OCI-LY7 (cell line): ENCODE measurements at regions not wholly inside any gene's neighbourhood (a gene's known extent, or its start where the extent isn't known, plus 50 kb on each side); places are given as distances from the start of the nearest gene placed in this dataset.

Source experiments
- BruUV-seq: library from RNA; stranded (reverse); fragments of 400-500 nt; replicated peaks from 2 replicates; lab custom pipeline; 2021; lab: Mats Ljungman, UMichigan
- CTCF ChIA-PET: fragments of 300-600 bp; sonication (Branson Sonifier 250); formaldehyde crosslinking; loops from one replicate; lab custom pipeline; 2022; ENCODE audit warnings: antibody characterized with exemption; ENCODE audit not compliant: unreplicated experiment; lab: Charles Lee
- POLR2A ChIA-PET: fragments of 300-600 bp; sonication (Branson Sonifier 250); formaldehyde crosslinking; loops from one replicate; lab custom pipeline; 2022; ENCODE audit warnings: antibody characterized with exemption; lab: Charles Lee
- DNase-seq: peaks from one replicate; pipeline ENCODE4 v3.0.0-alpha.2; 2015; ENCODE audit warnings: low spot score
- H2AFZ ChIP-seq: fragments of 200-600 bp; sonication (generic), shearing (Covaris generic); 2 replicates; pipeline ENCODE4 v1.6.1; 2014; ENCODE audit warnings: mild to moderate bottlenecking, antibody characterized with exemption, low read length, moderate library complexity
- H3K27ac ChIP-seq: fragments of 200-600 bp; sonication (generic); 2 replicates; pipeline ENCODE4 v1.5.1; 2014; ENCODE audit warnings: mixed run types, low read depth, mild to moderate bottlenecking, moderate library complexity, low read length, inconsistent platforms; ENCODE audit not compliant: poor library complexity, severe bottlenecking
- H3K36me3 ChIP-seq: fragments of 200-600 bp; sonication (generic); 2 replicates; pipeline ENCODE4 v1.6.1; 2014; ENCODE audit warnings: mild to moderate bottlenecking, antibody characterized with exemption, low read length, moderate library complexity, mixed read lengths; ENCODE audit not compliant: insufficient read depth
- H3K4me1 ChIP-seq: fragments of 200-600 bp; sonication (generic); 2 replicates; pipeline ENCODE4 v1.5.1; 2014; ENCODE audit warnings: mild to moderate bottlenecking, low read length; ENCODE audit not compliant: insufficient read depth, poor library complexity, severe bottlenecking
- H3K4me2 ChIP-seq: fragments of 200-600 bp; sonication (generic); 2 replicates; pipeline ENCODE4 v1.6.1; 2014; ENCODE audit warnings: mild to moderate bottlenecking, low read length
- H3K4me3 ChIP-seq: fragments of 200-600 bp; sonication (generic); 2 replicates; pipeline ENCODE4 v1.5.1; 2014; ENCODE audit warnings: mild to moderate bottlenecking, low read depth, low read length; ENCODE audit not compliant: poor library complexity, severe bottlenecking
- H3K79me2 ChIP-seq: fragments of 200-600 bp; sonication (generic); 2 replicates; pipeline ENCODE4 v1.6.1; 2016; ENCODE audit warnings: low read depth, mild to moderate bottlenecking, low read length, moderate library complexity, mixed read lengths; ENCODE audit not compliant: insufficient read depth
- H3K9me2 ChIP-seq: fragments of 200-600 bp; sonication (generic); 2 replicates; pipeline ENCODE4 v1.6.1; 2016; ENCODE audit warnings: mild to moderate bottlenecking, low read length, mixed read lengths; ENCODE audit not compliant: insufficient read depth
- H3K9me3 ChIP-seq: fragments of 200-600 bp; sonication (generic); 2 replicates; pipeline ENCODE4 v1.6.1; 2014; ENCODE audit warnings: mild to moderate bottlenecking, mixed run types, low read length, mixed read lengths
- H4K20me1 ChIP-seq: fragments of 200-600 bp; sonication (generic); 2 replicates; pipeline ENCODE4 v1.6.1; 2014; ENCODE audit warnings: mild to moderate bottlenecking, antibody characterized with exemption, low read length, moderate library complexity, mixed read lengths; ENCODE audit not compliant: insufficient read depth
- CTCF ChIP-seq: fragments of 200-600 bp; sonication (generic); conservative IDR thresholded peaks from 2 replicates; pipeline ENCODE4 v1.5.1; 2014; ENCODE audit warnings: mild to moderate bottlenecking, antibody characterized with exemption, low read length, moderate library complexity, mixed read lengths
- EZH2phosphoT487 ChIP-seq: fragments of 200-600 bp; sonication (generic); IDR thresholded peaks from 2 replicates; pipeline ENCODE4 v1.6.1; 2018; ENCODE audit warnings: low read depth, borderline replicate concordance, mild to moderate bottlenecking, mixed run types, antibody characterized with exemption, low read length, moderate library complexity, mixed read lengths
- intact Hi-C: fragments of 100-400 bp; cut with micrococcal nuclease; formaldehyde crosslinking; loops from one replicate; pipeline ENCODE4 v1.10.0; 2022; ENCODE audit not compliant: unreplicated experiment

- no peaks in the 10 kb centered on the region for H3K9me3 ChIP-seq
- H3K4me2 ChIP-seq, result no peak overlapping the region
- no peaks in the 10 kb centered on the region for H4K20me1 ChIP-seq
- no peaks in the 10 kb centered on the region for H3K9me2 ChIP-seq
- no TSS peak for BruUV-seq
- TF ChIP-seq CTCF, result no peak
- TF ChIP-seq EZH2phosphoT487, result no peak
- no peak for DNase-seq
- H3K79me2 ChIP-seq, result no peaks in the 10 kb centered on the region
- H2AFZ ChIP-seq, result no peak overlapping the region
- H3K36me3 ChIP-seq, result no peaks in the 10 kb centered on the region
- ChIA-PET CTCF (no interaction called here), POLR2A (interaction anchor here (0.5 to 1.1 kb wide), 3 partner anchors 9 to 1602 kb away, joined by 3 read pairs; no protein-coding TSS in a partner anchor)
- intact Hi-C loops, result no loop called here
- no peak overlapping the region for H3K4me3 ChIP-seq
- no peak overlapping the region for H3K27ac ChIP-seq
- no peaks in the 10 kb centered on the region for H3K4me1 ChIP-seq
Measured at GRCh38 chr7:52486267-52486666, 549.2 kb upstream of the POM121L12 start.

DNA sequence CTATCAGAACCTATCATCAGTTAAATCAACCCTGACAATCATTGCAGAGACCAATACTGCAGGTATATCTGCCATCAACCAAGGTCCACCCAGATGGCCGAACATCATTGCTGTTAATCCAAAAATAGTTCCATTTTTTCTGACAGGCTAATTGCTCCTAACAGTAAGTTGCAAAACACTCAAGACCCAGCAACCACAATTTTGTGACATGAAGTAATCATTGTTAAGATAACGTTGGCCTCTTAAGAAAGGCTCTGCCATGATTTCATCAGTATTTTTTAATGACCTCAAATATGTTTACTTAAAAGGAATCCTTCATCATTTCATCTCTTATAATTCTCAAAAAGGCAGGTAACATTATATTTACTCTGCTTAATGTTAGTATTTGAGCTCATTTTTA is 553.4 kb upstream of the POM121L12 start:
- H3K9me2 ChIP-seq, result no peaks in the 10 kb centered on the region
- intact Hi-C loops, result no loop called here
- no peak overlapping the region for H2AFZ ChIP-seq
- no peak overlapping the region for H3K4me3 ChIP-seq
- no peak overlapping the region for H3K27ac ChIP-seq
- no peaks in the 10 kb centered on the region for H4K20me1 ChIP-seq
- no peak for DNase-seq
- TF ChIP-seq EZH2phosphoT487, result no peak
- no peak for TF ChIP-seq CTCF
- H3K79me2 ChIP-seq, result no peaks in the 10 kb centered on the region
- H3K36me3 ChIP-seq, result no peaks in the 10 kb centered on the region
- no peaks in the 10 kb centered on the region for H3K4me1 ChIP-seq
- POLR2A ChIA-PET, result interaction anchor here (1.1 kb wide), 1 partner anchor 9 kb away, joined by 3 read pairs; no protein-coding TSS in a partner anchor
- CTCF ChIA-PET, result no interaction called here
- no TSS peak for BruUV-seq
- H3K9me3 ChIP-seq, result no peaks in the 10 kb centered on the region
- H3K4me2 ChIP-seq, result no peak overlapping the region

- no peak overlapping the region for H3K27ac ChIP-seq
- no peak for TF ChIP-seq EZH2phosphoT487
- TF ChIP-seq CTCF, result no peak
- H3K79me2 ChIP-seq, result no peaks in the 10 kb centered on the region
- H3K36me3 ChIP-seq, result no peaks in the 10 kb centered on the region
- no peak for DNase-seq
- no peak overlapping the region for H3K4me3 ChIP-seq
- no peaks in the 10 kb centered on the region for H3K4me1 ChIP-seq
- no peak overlapping the region for H3K4me2 ChIP-seq
- H3K9me3 ChIP-seq, result no peaks in the 10 kb centered on the region
- ChIA-PET POLR2A (interaction anchor here (0.6 kb wide), 1 partner anchor 419 kb away, joined by 6 read pairs; no protein-coding TSS in a partner anchor), CTCF (no interaction called here)
- no peak overlapping the region for H2AFZ ChIP-seq
- no peaks in the 10 kb centered on the region for H4K20me1 ChIP-seq
- intact Hi-C loops, result no loop called here
- no TSS peak for BruUV-seq
- no peaks in the 10 kb centered on the region for H3K9me2 ChIP-seq
Measured at GRCh38 chr7:52481571-52481970, 553.9 kb upstream of the POM121L12 start.
